ENCODE measurements at regions not wholly inside any gene's neighbourhood (a gene's known extent, or its start where the extent isn't known, plus 50 kb on each side); places are given as distances from the start of the nearest gene placed in this dataset.

- FAIRE-seq: no peak
Observed at GRCh38 chr3:189449084-189449483, 182.1 kb upstream of the TP63 start.

GRCh38 chr3:189455009-189455408 is 176.2 kb upstream of the TP63 start:
- FAIRE-seq: no peak
- no peak for DNase-seq (ENCODE audit: insufficient read length, low spot score)

More at GRCh38 chr3:189449084-189449483, 182.1 kb upstream of the TP63 start:
- DNase-seq (ENCODE audit: insufficient read length, low spot score): no peak

GRCh38 chr3:189455641-189456417 is 175.4 kb upstream of the TP63 start:
- no peak for DNase-seq (ENCODE audit: insufficient read length, low spot score)
- no peak for FAIRE-seq

DNA sequence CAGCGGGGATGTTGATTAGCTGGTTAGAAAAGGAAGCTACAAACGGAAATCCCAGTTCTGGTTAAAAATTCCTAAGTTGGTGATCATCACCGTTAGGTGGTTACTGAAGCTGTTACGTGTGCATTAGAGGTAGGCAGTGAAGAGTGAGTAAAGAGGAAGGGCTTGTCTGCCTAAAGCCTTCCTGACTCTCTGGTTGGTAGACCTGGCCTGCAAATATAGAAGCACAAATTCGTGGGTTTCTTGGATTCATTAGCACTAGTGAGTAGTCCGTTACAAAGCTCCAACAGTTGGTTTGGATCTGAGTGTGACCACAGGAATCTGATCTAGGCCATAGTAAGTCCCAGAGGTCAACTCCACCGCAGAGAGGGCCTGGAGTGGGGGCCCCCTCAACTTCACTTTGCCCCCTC is 174.0 kb upstream of the TP63 start:
- no peak for DNase-seq (ENCODE audit: insufficient read length, low spot score)
- FAIRE-seq: no peak

- DNase-seq (ENCODE audit: insufficient read length, low spot score) (no peak), FAIRE-seq (no peak)
Observed at GRCh38 chr3:189457631-189458412, 173.4 kb upstream of the TP63 start.

- no peak for FAIRE-seq
- DNase-seq (ENCODE audit: insufficient read length, low spot score): no peak
Observed at GRCh38 chr3:189458528-189458927, 172.7 kb upstream of the TP63 start.

GRCh38 chr3:189459231-189459630 is 172.0 kb upstream of the TP63 start:
- no peak for FAIRE-seq

DNA sequence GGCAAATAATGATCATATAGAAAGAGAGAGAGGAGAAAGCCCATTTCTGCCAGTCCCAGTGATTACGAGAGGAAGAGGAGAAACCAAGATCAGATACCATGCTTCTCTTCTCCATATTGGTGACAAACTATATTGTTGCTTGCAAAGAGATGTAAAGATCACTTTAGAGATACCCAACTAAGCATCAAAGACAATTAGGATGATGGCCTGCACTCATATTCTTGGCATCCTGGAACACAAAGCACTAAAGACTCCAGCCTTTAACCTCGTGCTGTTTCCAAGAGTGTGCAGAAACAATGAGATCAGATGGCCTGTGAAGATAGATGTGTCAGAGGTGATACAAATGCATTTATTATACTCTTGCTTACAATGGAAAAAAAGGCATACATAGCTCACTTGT is 170.7 kb upstream of the TP63 start:
- no peak for FAIRE-seq
- no peak for DNase-seq (ENCODE audit: insufficient read length, low spot score)

More at GRCh38 chr3:189459231-189459630, 172.0 kb upstream of the TP63 start:
- DNase-seq (ENCODE audit: insufficient read length, low spot score): no peak

- DNase-seq (ENCODE audit: insufficient read length, low spot score) (no peak), FAIRE-seq (no peak)
Observed at GRCh38 chr3:189464799-189465198, 166.4 kb upstream of the TP63 start.

- peak; percentile 4 for FAIRE-seq
- DNase-seq (ENCODE audit: insufficient read length, low spot score): no peak
Observed at GRCh38 chr3:189466004-189466403, 165.2 kb upstream of the TP63 start.

DNA sequence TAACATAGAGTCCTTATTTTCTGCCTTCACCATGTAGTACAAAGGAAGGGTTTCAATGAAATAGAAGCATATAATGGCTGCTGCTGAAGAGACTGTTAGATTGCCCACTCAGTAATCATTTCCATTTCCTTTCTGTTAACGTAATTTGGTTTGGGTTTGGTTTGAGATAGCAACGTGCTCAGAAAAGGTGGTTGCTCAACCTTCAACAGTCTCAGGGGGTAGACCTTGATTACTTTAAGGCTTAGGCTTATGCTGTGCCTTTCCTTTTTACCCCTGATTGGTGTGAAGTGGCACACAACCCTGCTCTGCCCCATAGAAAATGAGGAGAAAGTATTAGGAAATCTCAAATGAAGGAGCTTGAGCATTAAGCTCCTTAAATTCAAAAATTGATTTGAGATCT is 163.7 kb upstream of the TP63 start:
- FAIRE-seq: no peak

DNA sequence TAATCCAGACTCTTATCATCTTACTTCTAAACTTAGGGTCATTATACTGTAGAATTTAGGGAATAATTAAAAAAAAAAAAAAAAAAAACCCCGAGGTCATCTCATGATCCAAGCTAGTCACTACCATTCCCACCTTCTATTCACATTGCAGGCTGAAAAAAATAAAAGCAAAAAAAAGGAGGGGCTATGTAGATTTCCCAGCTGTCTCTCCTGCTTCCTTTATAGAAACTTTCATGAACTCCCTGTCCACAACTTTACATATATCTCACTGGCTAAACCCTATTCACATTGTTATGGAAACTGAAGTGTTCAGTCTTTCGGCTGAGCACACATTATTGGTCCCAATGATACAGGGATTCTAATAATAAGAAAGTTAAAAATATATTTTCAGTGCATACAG is 156.2 kb upstream of the TP63 start:
- FAIRE-seq: no peak

More for the DNA sequence above, 163.7 kb upstream of the TP63 start:
- DNase-seq (ENCODE audit: insufficient read length, low spot score): no peak

DNA sequence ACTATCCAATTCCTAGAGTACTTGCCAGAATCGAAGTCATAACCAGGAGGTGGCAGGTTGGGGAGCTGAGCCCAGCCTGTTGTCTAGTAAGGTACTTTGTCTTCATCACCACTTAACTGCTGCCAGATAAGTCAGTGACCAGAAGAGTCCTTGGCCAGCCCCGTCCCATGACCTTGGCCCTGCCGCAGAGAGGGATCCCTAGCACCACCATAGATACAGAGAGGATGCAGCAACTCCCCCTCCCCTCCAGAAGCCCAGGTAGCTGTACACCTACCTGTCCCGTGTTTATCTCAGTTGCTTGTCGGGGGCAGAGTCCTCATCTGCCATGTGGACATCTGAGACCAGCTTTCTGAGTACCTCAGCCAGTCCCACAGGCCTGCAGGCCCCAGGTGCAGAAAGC is 153.6 kb upstream of the TP63 start:
- FAIRE-seq (no peak), DNase-seq (ENCODE audit: insufficient read length, low spot score) (no peak)

More for the DNA sequence above, 156.2 kb upstream of the TP63 start:
- no peak for DNase-seq (ENCODE audit: insufficient read length, low spot score)

- DNase-seq (ENCODE audit: insufficient read length, low spot score): no peak
- FAIRE-seq: no peak
Observed at GRCh38 chr3:189486556-189486955, 144.6 kb upstream of the TP63 start.

GRCh38 chr3:189488241-189488767 is 142.9 kb upstream of the TP63 start:
- DNase-seq (ENCODE audit: insufficient read length, low spot score): no peak
- FAIRE-seq: no peak

GRCh38 chr3:189490337-189490736 is 140.9 kb upstream of the TP63 start:
- FAIRE-seq (no peak), DNase-seq (ENCODE audit: insufficient read length, low spot score) (no peak)

GRCh38 chr3:189490749-189491148 is 140.4 kb upstream of the TP63 start:
- FAIRE-seq: no peak
- DNase-seq (ENCODE audit: insufficient read length, low spot score): no peak

DNA sequence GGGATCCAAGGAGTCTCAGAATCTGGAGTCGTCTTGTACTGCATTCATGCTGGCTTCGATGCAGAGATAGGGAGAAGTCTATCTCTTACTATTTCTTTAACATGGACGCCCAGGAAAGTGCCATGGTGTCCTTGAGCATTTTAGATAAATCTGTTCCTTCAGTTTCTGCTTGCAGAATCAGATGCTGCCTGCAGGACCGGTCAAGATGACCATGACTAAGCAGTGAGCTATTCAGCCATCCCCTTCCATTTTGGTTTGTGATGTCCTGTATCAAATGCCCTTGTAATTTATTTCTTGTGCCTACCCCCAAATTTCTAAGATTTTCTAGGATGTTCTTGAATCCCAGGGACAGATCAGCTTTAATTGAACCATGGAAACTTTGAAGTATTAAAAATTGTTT is 139.4 kb upstream of the TP63 start:
- FAIRE-seq: no peak

DNA sequence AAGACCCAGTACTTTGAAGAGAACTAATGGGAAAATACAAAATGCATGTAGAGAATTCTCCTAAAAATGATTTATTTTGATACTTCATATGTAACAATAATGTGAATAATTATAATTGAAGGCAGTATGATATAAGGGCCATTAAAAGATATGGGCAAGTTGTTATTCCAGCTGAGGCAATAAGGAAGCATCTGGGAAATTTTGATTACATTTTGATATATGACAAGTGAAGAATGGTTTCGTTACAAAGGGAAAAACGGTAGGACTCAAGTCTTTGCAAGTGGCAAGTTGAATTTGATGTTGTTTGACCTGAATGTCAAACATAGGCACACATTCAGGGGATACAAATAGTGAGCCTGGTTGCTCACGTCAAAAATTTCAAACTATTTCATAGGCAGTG is 137.9 kb upstream of the TP63 start:
- FAIRE-seq (no peak), DNase-seq (ENCODE audit: insufficient read length, low spot score) (no peak)

More for the DNA sequence above, 139.4 kb upstream of the TP63 start:
- DNase-seq (ENCODE audit: insufficient read length, low spot score): no peak

DNA sequence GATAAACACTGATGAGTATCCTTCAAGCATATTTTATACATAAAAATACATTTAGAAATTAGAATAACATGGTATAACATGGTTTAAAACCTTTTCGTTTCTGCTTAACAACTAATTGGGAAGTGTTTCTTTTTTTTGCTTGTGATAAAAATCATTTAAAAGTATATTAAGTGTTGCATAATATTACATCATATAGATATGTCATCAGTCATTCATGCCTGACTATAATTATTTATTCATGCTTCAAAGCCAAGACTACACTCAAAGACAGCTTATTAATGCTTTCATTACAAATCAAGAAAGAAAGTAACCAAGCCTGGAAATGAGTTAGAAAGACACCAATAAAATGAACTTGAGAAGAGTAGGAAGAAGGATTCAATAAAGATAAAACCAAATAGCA is 136.6 kb upstream of the TP63 start:
- no peak for DNase-seq (ENCODE audit: insufficient read length, low spot score)
- FAIRE-seq: no peak

GRCh38 chr3:189496375-189497138 is 134.6 kb upstream of the TP63 start:
- DNase-seq (ENCODE audit: insufficient read length, low spot score): no peak
- FAIRE-seq: no peak
